NCI-H524 (cell line): ENCODE measurements at regions not wholly inside any gene's neighbourhood (a gene's known extent, or its start where the extent isn't known, plus 50 kb on each side); places are given as distances from the start of the nearest gene placed in this dataset.

Experiments
- DNase-seq, 2 experiments: peaks; one replicate each; lab custom pipeline; 2025; lab: John Stamatoyannopoulos, UW

DNA sequence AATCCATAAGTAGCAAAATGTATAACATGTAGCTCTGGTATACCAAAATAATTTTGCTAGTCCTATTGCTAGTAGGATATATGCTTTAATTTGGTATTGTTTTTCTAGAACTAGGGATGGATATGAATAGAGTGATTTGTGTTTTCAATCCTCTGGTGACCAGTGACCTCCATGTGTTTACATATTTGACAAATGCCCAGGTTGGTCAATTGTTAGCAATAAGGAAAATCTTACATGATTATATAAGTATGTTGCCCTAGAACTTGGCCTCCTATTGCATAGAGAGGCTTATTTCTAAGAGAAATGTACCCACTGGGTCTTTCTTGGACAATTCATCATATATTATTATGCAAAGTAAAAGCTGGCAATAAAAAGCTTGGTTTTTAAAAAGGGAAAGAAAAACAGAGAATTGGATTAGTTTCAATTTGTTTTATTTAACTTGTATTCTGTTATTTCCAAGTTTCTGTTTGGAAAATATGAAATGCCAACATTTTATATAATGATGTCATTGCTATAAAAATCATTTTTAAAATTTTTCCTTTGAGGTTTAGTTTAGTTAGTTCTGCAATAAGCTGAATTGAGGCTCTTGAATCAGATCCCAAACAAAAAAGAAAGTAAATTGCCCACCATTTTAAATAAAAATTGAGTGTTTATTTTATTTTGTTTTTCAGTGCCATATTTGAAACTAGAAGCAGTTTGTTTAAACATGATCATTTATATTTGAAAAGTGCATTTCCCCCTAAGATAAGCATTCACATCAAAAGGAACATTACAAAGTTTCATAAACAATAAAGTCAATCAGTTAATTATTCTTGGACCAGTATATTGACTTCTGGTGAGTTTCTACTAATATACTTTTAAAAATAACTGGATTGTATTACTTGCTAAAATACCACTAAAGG is 210.9 kb downstream of the ZC3H11B start:
- DNase-seq: no peak

DNA sequence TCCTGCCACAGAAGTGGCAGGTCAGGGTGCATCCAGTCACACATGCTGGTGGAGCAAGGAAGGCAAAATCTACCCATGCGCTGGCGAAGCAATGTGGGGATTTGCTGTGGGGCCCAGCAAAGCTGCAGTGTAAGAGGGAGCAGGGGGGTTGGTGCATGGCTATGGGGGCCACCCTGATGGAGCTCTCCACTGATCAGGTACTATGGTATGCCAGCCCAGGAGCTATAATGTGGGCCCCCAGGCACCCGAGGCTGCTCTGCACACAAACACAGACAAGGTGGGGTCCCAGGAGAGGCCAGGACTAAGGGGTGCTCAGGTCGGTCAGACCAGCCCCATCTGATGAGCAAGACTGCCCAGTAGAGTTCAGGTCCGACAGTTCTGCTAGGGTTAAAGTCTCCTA is 213.5 kb downstream of the ZC3H11B start:
- DNase-seq: no peak

DNA sequence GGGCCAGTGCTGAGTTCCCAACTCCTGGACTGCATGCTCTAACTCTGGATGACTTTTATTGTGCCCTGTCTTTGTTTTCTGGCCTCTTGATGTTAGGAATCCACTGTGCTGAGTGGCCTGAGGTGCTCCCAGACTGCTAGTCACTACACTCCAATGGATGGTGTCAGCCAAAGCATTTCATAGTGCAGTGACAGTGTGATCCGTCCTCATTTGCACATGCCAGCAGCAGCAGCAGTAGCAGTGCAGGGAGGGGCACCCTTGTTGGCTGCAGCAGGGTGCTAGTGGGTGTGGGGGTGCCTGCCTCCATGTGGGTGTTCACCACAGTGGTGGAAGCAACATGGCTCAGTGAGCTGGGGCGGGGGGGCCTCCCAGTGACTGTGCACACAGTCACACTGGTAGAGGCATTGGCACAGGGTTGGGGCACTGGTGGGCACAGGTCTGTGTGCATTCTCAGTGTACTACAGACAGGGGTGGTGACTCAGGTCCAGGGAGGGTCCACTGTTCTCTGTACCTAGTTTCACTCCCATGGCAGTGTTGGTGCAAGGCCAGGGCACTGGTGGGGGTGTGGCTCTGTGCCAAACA is 214.0 kb downstream of the ZC3H11B start:
- DNase-seq: no peak

DNA sequence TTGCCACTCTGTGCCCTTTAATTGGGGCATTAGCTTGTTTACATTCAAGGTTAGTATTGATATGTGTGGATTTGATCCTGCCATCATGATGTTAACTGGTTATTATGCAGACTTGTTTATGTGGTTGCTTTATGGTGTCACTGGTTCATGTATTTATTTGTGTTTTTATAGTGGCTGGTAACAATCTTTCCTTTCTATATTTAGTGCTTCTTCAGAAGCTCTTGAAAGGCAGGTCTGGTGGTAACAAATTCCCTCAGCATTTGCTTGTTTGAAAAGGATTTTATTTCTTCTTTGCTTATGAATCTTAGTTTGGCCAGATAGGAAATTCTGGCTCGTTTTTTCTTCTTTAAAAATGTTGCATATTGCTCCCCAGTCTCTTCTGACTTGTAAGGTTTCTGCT is 215.4 kb downstream of the ZC3H11B start:
- no peak for DNase-seq

DNA sequence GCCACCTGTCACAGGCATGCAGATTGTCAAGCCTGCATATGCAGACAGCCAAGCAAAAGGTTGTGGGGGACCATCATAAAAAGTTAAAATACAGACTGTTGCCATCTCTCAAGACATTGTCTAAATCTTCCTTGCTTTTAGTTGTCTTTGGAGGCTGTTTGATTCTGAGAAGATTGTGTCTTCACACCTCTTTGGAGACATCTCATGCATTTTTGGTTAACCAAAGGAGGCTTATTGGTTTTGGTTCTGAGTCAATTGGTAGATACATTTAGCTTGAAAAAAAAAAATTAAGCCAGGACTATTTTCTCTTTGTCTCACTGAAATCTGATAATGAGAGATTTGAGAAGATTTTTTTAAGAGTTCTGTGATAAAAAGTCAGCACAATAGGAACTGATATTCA is 217.6 kb downstream of the LYPLAL1 start:
- DNase-seq: no peak

DNA sequence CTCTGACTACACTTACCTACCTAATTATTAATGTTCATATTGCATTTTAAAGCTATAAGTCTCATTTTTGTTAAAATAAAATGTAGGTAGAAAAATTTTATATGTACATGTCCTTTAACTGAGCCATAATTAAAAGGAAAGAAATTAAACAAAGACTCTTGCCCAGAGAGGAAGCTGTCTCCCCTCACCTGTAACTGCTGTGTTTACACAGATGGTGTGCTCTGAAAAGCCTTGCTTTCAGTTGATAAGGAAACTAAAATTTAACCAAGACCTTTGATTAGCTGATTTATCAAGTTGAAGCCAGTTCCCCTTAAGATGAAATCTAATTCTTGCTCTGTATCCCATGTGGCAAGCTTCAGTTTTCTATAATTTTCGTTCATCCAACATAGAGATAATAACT is 213.5 kb downstream of the LYPLAL1 start:
- DNase-seq: no peak

DNA sequence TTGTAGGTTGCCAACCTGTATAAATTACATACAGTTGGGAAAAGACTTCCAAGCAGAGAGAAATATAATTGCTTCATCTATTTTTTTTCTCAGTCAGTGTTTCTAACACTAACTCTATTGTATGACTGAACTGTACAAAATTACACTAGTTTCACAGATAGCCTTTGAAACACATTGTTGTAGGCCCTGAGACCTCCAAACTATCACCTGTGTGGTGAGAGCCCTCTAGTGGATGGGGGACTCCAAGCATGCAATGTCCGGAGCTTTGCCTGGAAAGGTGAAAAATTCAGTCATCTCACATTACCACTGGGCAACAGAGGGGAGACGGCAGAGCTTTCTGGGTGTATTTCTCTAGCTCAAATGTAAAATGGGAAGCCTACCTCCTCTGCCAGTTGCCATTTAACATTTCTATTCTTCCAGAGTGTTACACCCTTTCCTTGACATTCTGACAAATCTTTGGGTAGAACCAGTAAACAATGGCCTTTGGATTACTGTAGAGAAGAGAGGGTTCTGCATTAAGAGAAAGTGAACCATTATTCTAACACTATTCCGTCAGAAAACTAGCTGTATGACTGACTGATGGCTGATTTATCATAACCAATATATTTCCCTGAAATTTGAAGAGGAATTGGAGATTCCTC is 212.2 kb downstream of the LYPLAL1 start:
- peak in 1 of 2 experiments; percentile 57 for DNase-seq

DNA sequence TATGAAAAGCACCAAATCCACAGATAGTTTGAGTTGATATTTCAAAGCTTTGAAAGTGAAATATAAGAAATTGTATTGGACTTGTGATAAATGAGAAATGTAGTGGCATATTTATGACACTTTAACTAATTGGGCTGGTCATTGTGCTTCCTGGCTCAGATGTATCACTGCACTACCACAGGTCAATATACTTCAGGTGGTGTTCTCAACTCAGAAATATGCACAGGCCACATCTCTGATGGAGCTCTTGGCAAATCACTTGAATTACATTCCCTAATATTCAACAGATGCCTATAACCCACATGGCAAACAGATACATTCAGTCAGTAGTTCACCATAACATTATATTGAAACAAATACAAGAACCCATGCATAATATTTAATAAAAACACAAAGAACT is 209.6 kb downstream of the LYPLAL1 start:
- DNase-seq: no peak

DNA sequence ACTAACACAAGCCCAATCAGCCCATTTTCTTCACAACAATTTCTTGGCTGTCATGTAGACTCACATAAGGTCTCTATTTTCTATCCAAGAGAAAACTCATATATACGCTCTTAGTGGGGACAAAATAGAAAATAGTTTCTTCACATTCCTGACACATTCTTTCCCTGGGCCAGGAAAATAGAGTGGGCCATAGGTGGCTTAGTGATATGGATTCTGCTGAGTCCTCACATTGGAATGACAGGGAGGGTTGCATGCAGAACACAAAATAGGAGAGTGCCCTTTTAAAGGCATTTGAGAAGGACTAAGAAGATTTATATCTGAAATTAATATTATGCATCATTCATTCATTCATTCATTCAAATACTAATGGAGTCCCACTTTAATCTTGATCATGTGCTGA is 207.7 kb downstream of the LYPLAL1 start:
- DNase-seq: no peak

DNA sequence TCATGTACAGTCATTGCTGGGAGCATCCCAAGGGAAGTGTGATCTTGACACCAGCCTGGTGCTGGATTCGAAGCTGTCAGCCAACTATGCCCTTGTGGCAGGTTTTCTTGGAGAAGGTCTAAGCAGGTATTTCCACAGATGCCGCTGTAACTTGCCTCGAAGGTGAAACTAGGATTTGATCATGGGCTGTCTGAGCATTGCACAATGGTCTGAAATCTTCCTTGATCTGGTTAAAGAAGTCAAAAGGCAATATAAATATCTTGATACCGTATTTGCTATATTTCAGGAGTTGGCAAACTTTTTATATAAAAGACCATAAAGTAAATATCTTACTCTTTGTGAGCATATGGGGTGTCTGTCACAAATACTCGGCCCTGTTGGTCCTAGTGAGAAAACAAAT is 206.8 kb downstream of the LYPLAL1 start:
- DNase-seq: no peak

DNA sequence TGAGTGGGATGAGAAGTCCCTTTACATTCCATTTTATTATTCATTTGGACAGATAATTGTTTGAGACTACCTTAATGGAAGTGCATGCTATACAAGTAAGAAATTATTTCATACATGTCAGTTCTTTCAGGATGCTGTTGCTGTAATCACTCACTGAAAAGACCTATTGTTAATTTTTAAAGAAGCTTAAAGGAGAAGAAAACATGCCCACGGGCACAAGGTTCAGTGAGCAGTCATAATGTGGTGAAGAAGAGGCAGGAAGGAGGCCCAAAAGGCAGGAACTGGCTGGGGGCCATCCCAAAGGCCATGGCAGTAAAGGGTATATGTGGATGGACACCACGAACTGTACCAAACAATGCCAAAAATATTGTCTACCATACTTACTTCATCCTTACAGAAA is 206.0 kb downstream of the LYPLAL1 start:
- DNase-seq: no peak

DNA sequence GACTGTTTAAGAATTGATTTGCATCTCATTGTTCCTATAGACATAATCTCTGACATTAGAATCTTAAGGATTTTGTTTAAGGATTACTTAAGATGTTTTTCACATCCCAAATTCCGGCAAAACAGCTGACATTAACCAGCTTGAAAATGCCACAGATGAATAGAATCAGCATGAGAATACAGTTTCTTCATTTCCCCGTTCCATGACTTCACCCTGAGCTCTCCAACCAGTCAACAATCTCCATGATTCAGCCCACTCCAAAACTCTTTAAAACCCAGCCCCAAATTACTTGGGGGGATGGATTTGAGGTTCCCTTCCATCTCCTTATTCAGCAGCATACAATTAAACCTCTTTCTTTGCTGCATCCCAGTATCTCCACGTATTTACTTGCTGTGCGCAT is 201.0 kb downstream of the LYPLAL1 start:
- DNase-seq: no peak

DNA sequence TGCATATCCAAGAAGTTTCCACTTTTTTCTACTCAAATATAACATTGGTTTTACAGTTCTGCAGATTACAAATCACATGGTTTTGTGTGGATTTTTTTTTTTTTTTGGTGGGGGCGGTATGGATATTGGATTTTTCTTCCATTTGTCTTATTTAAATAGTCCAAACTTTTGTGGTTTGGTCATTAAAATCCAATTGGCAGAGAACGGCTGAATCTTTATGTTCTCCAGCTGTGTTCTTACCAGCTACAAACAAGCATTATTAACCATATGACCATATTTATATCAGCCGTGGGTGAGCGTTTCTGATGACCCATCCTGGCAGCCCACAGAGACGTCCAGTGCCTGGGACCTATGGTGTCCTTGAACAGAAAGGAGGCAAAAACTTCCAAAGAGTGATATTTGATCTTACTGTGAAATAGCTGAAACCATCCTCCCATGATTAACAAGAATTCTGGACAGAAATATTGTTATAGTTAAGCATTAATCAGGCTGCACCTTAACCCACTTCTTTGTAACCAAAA is 200.4 kb downstream of the LYPLAL1 start:
- DNase-seq: no peak

DNA sequence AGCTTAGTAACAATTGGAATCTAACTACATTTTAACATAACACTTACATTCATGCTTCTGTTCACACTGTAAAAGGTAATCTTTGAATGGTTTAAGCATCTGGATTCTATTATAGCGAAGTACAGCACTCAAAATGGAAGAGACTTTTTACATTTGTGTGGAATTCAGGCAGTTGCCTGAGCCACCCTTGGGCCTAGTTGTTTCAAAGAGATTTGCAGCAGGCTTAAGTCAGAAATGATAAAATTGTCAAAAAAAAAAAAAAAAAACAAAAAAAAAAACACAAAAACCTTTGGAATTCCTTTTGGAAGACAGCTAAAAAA is 199.9 kb downstream of the LYPLAL1 start:
- no peak for DNase-seq

DNA sequence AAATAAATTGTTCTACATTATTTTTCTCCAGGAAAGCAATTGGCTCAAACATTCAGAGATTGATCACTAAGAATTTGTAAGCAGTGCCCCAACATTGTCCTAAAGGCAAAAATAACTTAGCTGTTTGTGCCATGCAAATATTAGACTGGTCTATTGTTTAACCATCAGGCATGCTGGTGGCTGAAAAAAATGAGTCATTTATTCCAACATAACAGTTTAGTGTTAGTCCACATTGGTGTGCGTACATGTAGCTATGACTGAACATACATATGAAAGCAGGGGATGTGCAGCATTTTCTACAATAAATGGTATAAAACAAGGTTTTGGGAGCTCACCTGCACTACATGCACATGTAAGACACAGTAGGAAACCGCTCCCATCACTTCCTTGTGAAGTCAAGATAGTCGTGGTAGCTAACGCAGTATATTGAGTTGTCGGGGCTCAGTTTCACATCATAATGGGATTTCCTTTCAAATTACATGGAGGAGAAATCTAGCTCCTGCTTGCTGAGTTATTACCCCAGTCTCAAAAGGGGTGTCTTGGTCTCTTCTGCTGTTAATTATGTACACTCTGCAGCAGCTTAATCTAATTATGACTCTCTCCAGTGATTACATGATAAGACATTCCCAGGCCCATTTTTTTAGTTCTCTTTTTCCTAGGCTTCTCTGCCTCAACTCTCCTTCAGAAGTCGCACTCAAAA is 199.4 kb downstream of the LYPLAL1 start:
- DNase-seq: no peak

DNA sequence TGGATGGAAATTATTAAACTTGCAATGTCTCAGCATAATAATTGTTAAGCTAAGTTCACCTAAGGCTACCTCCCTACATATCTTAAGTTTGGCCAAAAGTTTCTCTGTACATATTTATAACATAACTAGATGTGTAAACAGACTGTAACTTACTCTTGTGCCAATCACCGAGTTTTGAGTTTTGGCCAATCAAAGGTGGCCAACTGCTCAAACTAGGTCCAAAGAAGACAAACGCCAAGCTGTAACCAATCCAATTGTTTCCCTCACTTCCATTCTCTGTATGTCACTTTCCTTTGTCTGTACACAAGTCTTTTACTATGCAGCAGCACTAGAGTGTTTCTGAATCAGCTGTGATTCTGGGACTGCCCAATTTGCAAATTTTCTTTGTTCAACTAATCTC is 197.8 kb downstream of the LYPLAL1 start:
- DNase-seq: no peak

DNA sequence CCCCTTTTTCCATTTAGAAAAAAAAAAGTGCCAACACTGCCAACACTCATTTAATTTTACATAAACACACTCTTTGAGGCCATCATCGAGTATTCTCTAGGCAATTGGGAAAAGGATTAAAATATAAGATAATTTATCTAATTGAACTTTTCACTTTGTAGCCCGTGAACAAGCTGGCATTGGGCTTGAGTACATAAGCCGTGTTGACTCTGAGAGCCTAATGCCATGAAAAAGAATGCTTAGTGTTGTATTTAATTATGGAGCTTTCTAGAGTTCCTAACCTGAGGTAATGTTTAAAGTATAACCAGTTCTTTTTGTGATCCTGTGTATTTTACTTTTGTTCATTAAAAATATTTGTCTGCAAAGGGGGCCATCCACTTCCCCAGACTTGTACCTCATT is 193.8 kb downstream of the LYPLAL1 start:
- DNase-seq: no peak

DNA sequence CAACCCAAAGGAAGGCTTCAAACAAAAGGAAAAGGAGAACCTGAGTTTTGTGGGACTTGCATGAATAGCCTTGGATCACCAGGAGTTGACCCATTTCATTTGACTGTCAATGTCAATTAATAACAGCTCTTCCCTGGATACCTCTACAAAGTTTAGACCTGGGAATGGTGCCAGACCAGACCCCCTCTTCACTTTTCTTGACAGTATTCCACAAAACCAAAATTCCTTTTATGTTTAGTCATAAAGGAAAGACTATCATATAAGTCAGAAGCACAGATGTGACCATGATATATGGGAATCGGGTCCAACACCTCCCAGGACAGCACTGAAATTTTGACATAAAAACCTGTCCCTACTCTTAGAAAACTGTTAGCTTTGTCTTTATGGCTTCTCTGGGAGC is 191.8 kb downstream of the LYPLAL1 start:
- no peak for DNase-seq

DNA sequence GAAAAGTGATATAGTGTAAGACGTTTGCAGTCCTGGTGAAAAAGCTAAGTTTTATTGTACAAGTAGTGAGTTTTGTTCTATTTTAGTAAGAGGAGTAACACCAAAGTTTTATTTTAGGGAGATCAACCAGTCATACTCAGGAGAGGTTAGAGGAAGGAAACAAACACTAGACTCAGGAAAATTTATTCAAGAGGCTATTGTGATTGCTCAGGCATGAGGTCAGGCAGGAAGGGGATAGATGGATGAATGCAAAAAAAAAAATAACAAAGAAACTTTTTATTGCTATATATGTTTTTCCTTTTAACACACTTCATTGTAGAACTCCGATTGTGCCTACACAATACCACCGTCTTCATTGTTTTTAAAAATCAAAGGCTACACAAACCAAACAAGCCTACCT is 189.0 kb downstream of the LYPLAL1 start:
- DNase-seq: no peak

DNA sequence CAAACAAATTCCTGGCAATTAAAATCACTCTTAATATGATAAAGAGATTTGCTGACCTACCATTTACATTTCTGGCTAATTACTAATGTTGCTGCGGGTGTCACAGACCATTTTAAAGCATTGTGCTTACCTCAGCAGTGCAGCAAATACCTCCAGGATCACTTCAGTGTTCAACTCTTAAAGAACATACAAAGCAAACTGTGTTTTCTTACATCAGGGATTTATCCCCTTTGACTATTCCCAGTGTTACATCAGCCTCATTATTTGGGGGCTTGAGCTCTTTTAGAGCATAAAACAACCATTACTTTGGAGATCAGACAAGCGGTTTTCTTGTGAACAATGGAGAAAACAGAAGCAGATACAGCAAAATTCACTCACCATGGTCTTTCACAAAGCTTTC is 185.4 kb downstream of the LYPLAL1 start:
- DNase-seq: no peak

DNA sequence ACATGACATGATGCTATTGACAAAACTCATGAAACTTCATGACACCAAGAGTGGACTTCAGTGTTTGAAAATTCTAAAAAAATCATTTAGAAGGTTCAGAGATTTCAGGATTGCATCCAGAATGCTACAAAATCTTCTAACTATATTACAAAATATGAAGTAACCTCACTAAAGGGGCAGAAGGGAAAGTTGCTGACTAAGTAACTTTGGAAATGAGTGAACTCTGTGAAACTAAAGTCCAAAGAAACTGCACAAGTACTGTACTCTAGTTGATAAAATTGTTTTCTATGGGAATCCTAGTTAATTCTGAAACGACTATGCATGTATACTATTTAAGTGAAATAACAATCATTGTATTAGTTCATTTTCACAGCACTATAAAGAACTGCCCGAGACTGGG is 184.4 kb downstream of the LYPLAL1 start:
- no peak for DNase-seq

DNA sequence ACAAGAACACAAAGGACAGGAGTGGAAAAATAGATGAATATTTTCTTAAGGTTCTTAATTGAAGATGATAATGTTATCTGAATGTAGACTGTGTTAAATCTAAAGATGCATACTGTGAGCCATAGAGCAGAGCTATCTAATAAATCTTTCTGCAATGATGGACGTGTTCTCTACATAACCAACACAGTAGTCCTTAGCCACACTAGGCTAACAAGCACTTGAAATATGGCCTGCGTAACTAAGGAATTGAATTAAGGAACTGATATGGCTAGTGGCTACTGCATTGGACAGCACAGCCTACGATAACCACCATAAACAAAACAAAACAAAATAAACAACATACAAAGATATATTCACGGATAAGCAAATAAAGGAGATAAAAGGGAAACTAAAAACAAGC is 181.3 kb downstream of the LYPLAL1 start:
- no peak for DNase-seq
